Stomach smooth muscle (tissue), 2 donors: ENCODE measurements at regions not wholly inside any gene's neighbourhood (a gene's known extent, or its start where the extent isn't known, plus 50 kb on each side); places are given as distances from the start of the nearest gene placed in this dataset.

Source experiments
- H3K27ac ChIP-seq: one replicate; pipeline ENCODE4 v1.7.0; 2013; ENCODE audit warnings: mild to moderate bottlenecking, low read length, inconsistent platforms
- H3K27me3 ChIP-seq, 2 donors: one replicate each; pipeline ENCODE4 v1.7.0; 2013; ENCODE audit warnings: low read length in 2 of 2; ENCODE audit not compliant: insufficient read depth in 2 of 2, control insufficient read depth in 1 of 2
- H3K36me3 ChIP-seq, 2 donors: one replicate each; pipeline ENCODE4 v1.7.0; 2013; ENCODE audit warnings: low read length in 2 of 2; ENCODE audit not compliant: control insufficient read depth in 2 of 2, insufficient read depth in 2 of 2
- H3K4me1 ChIP-seq: one replicate; pipeline ENCODE4 v1.7.0; 2013; ENCODE audit warnings: low read length; ENCODE audit not compliant: control insufficient read depth, insufficient read depth
- H3K4me3 ChIP-seq, 2 donors: one replicate each; pipeline ENCODE4 v1.7.0; 2013; ENCODE audit warnings: low read length in 2 of 2
- H3K9ac ChIP-seq, 2 donors: one replicate each; pipeline ENCODE4 v1.7.0; 2013; ENCODE audit warnings: low read length in 2 of 2, mild to moderate bottlenecking in 1 of 2
- H3K9me3 ChIP-seq, 2 donors: one replicate each; pipeline ENCODE4 v1.7.0; 2013; ENCODE audit warnings: low read length in 2 of 2; ENCODE audit not compliant: control insufficient read depth in 2 of 2
- donor health status: healthy.
- donor health status: Pancreatic carcinoma.

DNA sequence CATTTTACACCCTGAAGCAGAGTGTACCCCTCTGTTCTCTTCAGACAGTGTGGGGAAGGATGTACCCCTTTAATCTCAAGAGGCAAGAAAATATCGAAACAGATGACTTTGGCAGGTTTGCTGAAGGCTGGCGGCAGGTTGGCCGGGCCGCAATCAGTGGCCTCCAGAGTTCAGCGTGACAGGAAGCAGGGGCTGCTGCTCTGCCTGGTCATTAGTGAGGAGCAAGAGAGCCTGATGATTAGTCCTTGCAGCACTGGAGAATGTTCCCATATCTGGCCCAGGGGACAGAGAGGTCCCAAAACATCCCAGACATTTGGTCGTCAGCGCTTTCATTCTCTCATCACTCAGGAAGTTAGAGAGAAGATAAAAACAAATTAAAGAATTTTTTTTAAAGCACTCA, 352.8 kb downstream of the SPRY1 start:
- Histone ChIP-seq H3K27me3 (no peaks in the 10 kb centered on the region), H3K9ac (no peak overlapping the region), H3K4me3 (no peak overlapping the region), H3K4me1 (no peaks in the 10 kb centered on the region), H3K27ac (no peak overlapping the region), H3K36me3 (no peaks in the 10 kb centered on the region), H3K9me3 (no peaks in the 10 kb centered on the region)

DNA sequence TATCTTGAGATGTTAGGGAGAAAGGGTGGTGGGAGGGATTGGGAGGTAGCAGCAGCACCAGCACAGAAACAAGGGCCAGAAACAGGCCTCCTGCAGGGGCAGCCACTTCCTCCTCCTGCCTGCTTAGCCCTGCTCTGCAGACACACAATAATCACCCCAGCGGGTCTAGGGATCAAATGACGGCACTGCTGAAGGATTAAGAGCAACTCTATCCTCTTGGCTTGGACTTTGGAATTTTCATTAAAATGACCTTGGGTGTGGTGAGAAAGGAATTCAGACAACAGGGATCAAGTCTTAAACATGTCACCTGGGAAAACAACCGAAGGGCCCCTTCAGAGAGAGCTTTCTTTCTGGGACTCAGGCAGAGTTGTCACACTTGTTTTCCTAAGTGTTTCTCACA, 353.4 kb downstream of the SPRY1 start:
- no peaks in the 10 kb centered on the region for H3K36me3 ChIP-seq
- H3K4me1 ChIP-seq: no peaks in the 10 kb centered on the region
- H3K9ac ChIP-seq: no peak overlapping the region
- H3K4me3 ChIP-seq: no peak overlapping the region
- no peaks in the 10 kb centered on the region for H3K27me3 ChIP-seq
- no peak overlapping the region for H3K27ac ChIP-seq
- no peaks in the 10 kb centered on the region for H3K9me3 ChIP-seq

DNA sequence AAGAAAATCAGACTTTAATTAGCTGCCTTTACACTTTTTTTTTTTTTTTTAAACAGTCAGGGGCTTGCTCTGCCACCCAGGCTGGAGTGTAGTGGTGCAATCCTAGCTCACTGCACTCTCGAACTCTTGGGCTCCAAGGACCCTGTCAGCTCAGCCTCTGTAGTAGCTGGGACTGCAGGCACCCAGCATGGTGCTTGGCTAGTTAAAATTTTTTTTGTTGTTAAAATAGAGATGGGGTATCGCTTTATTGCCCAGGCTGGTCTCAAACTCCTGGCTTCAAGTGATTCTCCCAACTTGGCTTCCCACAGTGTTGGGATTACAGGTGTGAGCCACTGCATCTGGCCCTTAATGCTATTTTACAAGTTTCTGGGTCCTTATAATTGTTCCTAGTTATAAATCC, 359.1 kb downstream of the SPRY1 start:
- no peaks in the 10 kb centered on the region for H3K36me3 ChIP-seq
- no peaks in the 10 kb centered on the region for H3K9me3 ChIP-seq
- no peaks in the 10 kb centered on the region for H3K27me3 ChIP-seq
- H3K4me1 ChIP-seq: no peaks in the 10 kb centered on the region
- no peak overlapping the region for H3K27ac ChIP-seq
- no peak overlapping the region for H3K9ac ChIP-seq
- H3K4me3 ChIP-seq: no peak overlapping the region

DNA sequence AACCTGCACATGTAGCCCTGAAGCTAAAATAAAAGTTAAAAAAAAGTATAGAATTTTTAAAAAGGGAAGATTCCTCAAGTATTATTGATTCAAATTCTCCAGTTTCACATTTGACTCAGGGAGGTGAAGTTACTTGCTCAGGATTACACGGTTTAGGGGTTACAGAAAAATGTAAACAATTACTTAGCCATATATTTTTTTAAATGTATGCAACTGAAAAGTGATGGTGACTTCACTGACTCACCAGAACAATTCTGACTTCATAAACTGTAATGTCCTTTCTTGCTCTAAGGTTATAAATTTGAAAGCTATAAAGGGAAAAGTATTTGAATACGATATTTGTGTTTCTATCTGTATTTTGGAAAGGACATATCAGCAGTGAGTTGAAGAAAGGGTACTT, 371.2 kb downstream of the SPRY1 start:
- no peak overlapping the region for H3K4me3 ChIP-seq
- H3K9me3 ChIP-seq: no peaks in the 10 kb centered on the region
- H3K27ac ChIP-seq: no peak overlapping the region
- H3K9ac ChIP-seq: no peak overlapping the region
- H3K27me3 ChIP-seq: no peaks in the 10 kb centered on the region
- no peaks in the 10 kb centered on the region for H3K36me3 ChIP-seq
- H3K4me1 ChIP-seq: no peaks in the 10 kb centered on the region

DNA sequence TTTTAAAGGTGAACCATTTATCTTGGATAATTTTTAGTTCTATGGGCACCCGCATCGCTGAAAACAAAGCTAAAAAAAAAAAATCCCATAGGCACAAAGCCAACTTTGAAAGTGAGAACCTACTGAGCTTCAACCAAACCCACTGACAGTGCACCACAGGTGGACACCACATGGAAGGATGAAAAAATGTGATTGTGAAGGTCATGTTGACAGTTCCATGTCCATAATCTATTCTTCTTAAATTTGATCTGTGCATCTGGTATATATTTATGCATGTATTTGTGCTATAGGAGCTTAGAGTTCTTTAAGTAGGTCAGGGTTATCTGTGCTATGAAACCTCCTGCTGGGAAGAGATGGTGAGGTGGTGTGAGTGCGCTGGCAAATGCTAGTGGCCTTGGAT, 374.3 kb downstream of the SPRY1 start:
- Histone ChIP-seq H3K4me1 (no peaks in the 10 kb centered on the region), H3K27me3 (no peaks in the 10 kb centered on the region), H3K9me3 (no peaks in the 10 kb centered on the region), H3K36me3 (no peaks in the 10 kb centered on the region), H3K4me3 (no peak overlapping the region), H3K27ac (no peak overlapping the region), H3K9ac (no peak overlapping the region)

DNA sequence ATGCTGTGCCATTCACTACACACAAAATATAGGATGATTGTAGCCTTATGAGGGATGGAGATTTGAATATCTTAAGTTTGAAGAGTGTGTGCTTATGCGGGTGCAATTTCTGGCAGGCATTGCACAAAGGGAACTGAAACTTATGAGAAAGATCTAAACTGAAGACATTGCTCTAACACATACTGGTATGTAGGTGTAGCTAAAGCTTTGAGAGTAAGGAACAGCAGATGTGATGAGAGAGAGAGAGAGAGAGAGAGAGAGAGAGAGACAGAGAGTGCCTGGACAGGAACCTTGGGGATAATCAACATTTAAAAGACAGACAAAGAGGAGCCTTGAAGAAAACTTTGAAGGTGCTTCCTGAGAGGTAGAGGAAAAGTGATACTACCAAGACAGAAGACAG, 379.7 kb downstream of the SPRY1 start:
- no peaks in the 10 kb centered on the region for H3K9me3 ChIP-seq
- H3K9ac ChIP-seq: no peak overlapping the region
- H3K27me3 ChIP-seq: no peaks in the 10 kb centered on the region
- no peaks in the 10 kb centered on the region for H3K36me3 ChIP-seq
- H3K4me1 ChIP-seq: no peaks in the 10 kb centered on the region
- H3K27ac ChIP-seq: no peak overlapping the region
- no peak overlapping the region for H3K4me3 ChIP-seq

DNA sequence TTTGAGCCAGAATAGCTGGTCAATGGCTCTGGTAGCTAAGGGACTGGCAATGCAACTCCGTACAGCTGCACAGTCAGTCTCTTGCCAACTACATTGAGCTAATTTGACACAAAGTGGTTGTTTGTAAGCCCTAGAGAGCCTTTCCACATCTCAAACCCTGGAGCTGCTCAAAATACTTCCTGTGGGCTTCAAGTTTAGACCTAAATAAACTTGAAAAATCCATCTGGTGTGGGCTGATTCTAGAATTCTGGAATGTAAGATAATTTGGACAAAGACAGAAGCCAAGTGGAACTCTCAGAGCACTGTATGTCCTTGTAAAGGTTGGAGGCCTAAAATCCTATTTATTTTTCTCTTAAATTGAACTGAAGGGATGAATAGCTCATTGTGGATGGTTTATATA, 380.8 kb downstream of the SPRY1 start:
- Histone ChIP-seq H3K4me3 (no peak overlapping the region), H3K36me3 (no peaks in the 10 kb centered on the region), H3K4me1 (no peaks in the 10 kb centered on the region), H3K27ac (no peak overlapping the region), H3K27me3 (no peaks in the 10 kb centered on the region), H3K9ac (no peak overlapping the region), H3K9me3 (no peaks in the 10 kb centered on the region)

DNA sequence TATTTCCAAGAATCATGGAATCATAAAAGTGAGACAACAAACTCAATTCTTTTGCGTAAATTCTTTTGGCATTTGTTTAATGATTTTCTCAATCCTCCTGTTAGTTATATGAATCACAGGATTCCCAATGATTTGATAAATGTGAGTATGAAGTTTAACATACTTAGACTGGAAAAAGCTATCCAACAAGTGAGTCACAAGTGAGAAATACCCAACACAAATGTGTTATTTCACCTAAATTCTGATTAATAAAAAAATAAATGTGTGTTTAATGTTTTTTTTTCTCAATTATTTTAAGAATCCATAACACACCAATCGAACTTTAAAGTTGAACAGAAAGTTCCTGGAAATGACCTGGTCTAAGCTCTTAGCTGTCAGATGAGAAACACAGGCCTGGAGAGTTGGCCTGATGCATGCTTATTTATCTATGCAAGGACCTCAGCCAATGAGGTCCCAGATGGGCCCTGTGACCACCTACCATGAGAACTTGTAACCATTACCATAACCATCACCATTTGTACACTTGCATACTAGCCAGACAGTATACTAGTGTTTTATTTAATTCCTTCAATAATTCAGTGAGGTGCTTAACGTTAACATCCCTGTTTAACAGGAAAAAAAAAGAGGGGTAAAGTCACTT, 386.7 kb downstream of the SPRY1 start:
- Histone ChIP-seq H3K27ac (no peak overlapping the region), H3K36me3 (no peaks in the 10 kb centered on the region), H3K4me3 (no peak overlapping the region), H3K4me1 (peaks cover 11% of the 10 kb centered on the region), H3K27me3 (no peaks in the 10 kb centered on the region), H3K9me3 (no peaks in the 10 kb centered on the region), H3K9ac (no peak overlapping the region)

DNA sequence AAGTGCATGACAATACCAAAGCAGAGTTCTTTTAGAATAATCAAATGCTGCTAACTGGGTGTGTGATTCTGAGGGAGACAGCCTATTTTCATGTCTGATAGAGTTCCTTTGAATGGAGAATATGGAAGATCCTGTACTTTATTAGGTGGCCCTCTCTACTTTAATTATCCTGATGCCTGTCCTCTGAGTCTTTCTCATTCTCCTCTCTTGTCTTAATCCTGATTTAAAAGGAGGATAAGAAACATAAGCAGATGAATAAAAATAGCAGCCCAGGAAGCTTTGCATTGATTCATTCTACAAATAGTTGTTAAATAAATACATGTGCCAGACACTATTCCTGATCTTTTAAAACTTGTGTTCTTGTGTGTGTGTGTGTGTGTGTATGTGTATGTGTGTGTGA, 387.3 kb downstream of the SPRY1 start:
- Histone ChIP-seq H3K4me1 (peaks cover 11% of the 10 kb centered on the region), H3K27ac (no peak overlapping the region), H3K4me3 (no peak overlapping the region), H3K27me3 (no peaks in the 10 kb centered on the region), H3K9me3 (no peaks in the 10 kb centered on the region), H3K9ac (no peak overlapping the region), H3K36me3 (no peaks in the 10 kb centered on the region)

DNA sequence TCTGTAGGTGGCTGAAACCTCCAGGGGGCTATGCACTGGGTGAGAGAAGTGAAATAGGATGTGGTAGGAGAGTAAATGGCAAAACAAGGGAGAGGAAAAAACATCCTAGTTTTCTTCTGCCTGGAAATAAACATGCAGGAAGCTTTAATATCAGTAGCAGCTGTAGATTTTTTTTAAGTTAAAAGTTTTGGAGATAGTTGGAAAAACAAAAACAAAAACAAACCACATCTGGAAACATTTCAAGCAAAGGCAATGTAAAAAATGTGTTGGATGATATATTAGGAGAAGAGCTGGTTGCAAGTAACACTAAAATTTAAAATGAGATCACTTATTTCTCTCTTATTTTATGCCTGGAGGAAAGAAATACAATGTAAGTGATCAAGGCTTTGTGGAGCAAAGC, 388.0 kb downstream of the SPRY1 start:
- no peak overlapping the region for H3K9ac ChIP-seq
- H3K9me3 ChIP-seq: no peaks in the 10 kb centered on the region
- no peaks in the 10 kb centered on the region for H3K36me3 ChIP-seq
- H3K27me3 ChIP-seq: no peaks in the 10 kb centered on the region
- peaks cover 11% of the 10 kb centered on the region for H3K4me1 ChIP-seq
- no peak overlapping the region for H3K27ac ChIP-seq
- no peak overlapping the region for H3K4me3 ChIP-seq

DNA sequence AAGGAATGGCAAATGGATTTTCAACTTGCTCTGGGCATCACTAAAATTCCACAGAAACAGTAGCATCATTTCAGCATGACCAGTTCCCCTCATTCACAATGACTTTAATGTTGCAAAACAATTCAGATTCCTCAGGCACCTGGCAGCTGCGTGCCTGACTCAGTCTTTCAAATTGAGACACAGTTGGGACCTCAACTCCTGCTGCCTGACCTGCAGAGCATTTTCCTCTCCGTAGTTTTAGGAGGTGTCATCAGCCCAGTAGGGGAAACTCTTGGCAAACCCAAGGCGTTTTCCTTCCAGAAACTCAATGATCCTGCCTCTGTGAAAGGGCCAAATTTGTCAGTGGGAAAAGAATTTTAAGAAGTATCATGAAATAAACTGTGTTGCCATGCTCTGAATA, 388.9 kb downstream of the SPRY1 start:
- H3K27ac ChIP-seq: peak overlapping the region; percentile 42
- no peaks in the 10 kb centered on the region for H3K9me3 ChIP-seq
- H3K27me3 ChIP-seq: no peaks in the 10 kb centered on the region
- H3K36me3 ChIP-seq: no peaks in the 10 kb centered on the region
- H3K4me3 ChIP-seq: peak overlapping the region in 1 of 2 donors; percentile 23
- H3K4me1 ChIP-seq: peaks cover 11% of the 10 kb centered on the region
- no peak overlapping the region for H3K9ac ChIP-seq
